Keratinocyte (primary cell): ENCODE measurements at regions not wholly inside any gene's neighbourhood (a gene's known extent, or its start where the extent isn't known, plus 50 kb on each side); places are given as distances from the start of the nearest gene placed in this dataset.

Source experiments
- DNase-seq: peaks from one replicate; pipeline ENCODE4 v3.0.0-alpha.2; 2011; ENCODE audit warnings: low read depth, missing footprints, low spot score
- FAIRE-seq: peaks from 2 replicates; lab custom pipeline; 2011; peaks lifted over from hg19 to GRCh38; lab: Jason Lieb, UNC
- H2AFZ ChIP-seq: 2 replicates; pipeline ENCODE4 v1.6.0; 2012; ENCODE audit warnings: low read length, control low read depth, inconsistent platforms; ENCODE audit not compliant: control insufficient read depth
- H3K27ac ChIP-seq: 2 replicates; pipeline ENCODE4 v1.5.1; 2011; ENCODE audit warnings: low read length; ENCODE audit not compliant: control insufficient read depth, insufficient read depth
- H3K27me3 ChIP-seq: 3 replicates; pipeline ENCODE4 v1.6.0; 2011; ENCODE audit warnings: low read length; ENCODE audit not compliant: control insufficient read depth, insufficient read depth; ENCODE audit errors: extremely low read depth
- H3K36me3 ChIP-seq, 2 experiments: 2 replicates in 1 of 2; 3 replicates in 1 of 2; pipeline ENCODE4 v1.5.1; 2011; ENCODE audit warnings: low read length in 2 of 2, mild to moderate bottlenecking in 1 of 2; ENCODE audit not compliant: control insufficient read depth in 2 of 2, insufficient read depth in 2 of 2; ENCODE audit errors: extremely low read depth in 1 of 2
- H3K4me1 ChIP-seq: 3 replicates; pipeline ENCODE4 v1.5.1; 2011; ENCODE audit warnings: low read length; ENCODE audit not compliant: control insufficient read depth, insufficient read depth; ENCODE audit errors: extremely low read depth
- H3K4me2 ChIP-seq: 3 replicates; pipeline ENCODE4 v1.6.0; 2011; ENCODE audit warnings: low read depth, low read length; ENCODE audit not compliant: control insufficient read depth, insufficient read depth; ENCODE audit errors: extremely low read depth
- H3K4me3 ChIP-seq, 3 experiments: fragments of 200-600 bp in 1 of 3; sonication (generic) in 1 of 3; 2 replicates in 2 of 3; 3 replicates in 1 of 3; pipeline ENCODE4 v1.5.1; 2011 to 2016; ENCODE audit warnings: low read length in 3 of 3, mild to moderate bottlenecking in 3 of 3, control low read depth in 2 of 3, inconsistent platforms in 1 of 3, low read depth in 1 of 3, mixed read lengths in 1 of 3, mixed run types in 1 of 3, moderate library complexity in 1 of 3; ENCODE audit not compliant: control insufficient read depth in 2 of 3, insufficient read depth in 2 of 3; ENCODE audit errors: extremely low read depth in 1 of 3
- H3K79me2 ChIP-seq: 2 replicates; pipeline ENCODE4 v1.6.0; 2012; ENCODE audit warnings: low read length; ENCODE audit not compliant: control insufficient read depth, insufficient read depth
- H3K9ac ChIP-seq: 3 replicates; pipeline ENCODE4 v1.6.0; 2011; ENCODE audit warnings: low read length; ENCODE audit not compliant: control insufficient read depth, insufficient read depth; ENCODE audit errors: extremely low read depth
- H3K9me1 ChIP-seq: 3 replicates; pipeline ENCODE4 v1.6.0; 2011; ENCODE audit warnings: low read length; ENCODE audit not compliant: control insufficient read depth, insufficient read depth; ENCODE audit errors: extremely low read depth
- H3K9me3 ChIP-seq: 2 replicates; pipeline ENCODE4 v1.5.1; 2012; ENCODE audit warnings: low read depth, low read length; ENCODE audit not compliant: control insufficient read depth
- H4K20me1 ChIP-seq: 3 replicates; pipeline ENCODE4 v1.6.0; 2011; ENCODE audit warnings: low read length; ENCODE audit not compliant: control insufficient read depth, insufficient read depth; ENCODE audit errors: extremely low read depth
- EZH2 ChIP-seq: IDR thresholded peaks from one replicate; pipeline ENCODE4 v1.6.1; 2012; ENCODE audit warnings: inconsistent platforms, mild to moderate bottlenecking, low read length, moderate library complexity
- dilution Hi-C: fragments of 300-500 bp; cut with MboI; formaldehyde crosslinking; loops from one replicate; pipeline ENCODE4 v1.7.0; 2020; ENCODE audit warnings: low sequenced_read_pairs; ENCODE audit not compliant: extremely low pct_ligation_motif_present
- TF ChIP-seq, protein P1 (sequence below), 3 experiments: IDR thresholded peaks in 1 of 3; conservative IDR thresholded peaks in 1 of 3; optimal IDR thresholded peaks in 1 of 3; 2 replicates in 2 of 3; 3 replicates in 1 of 3; pipeline versions ENCODE3 to v1.5.1; 2011; ENCODE audit warnings: low read length in 3 of 3, mild to moderate bottlenecking in 3 of 3, moderate library complexity in 2 of 3, control low read depth in 1 of 3, inconsistent platforms in 1 of 3; ENCODE audit not compliant: insufficient read depth in 2 of 3; ENCODE audit errors: extremely low read depth in 1 of 3

DNA sequence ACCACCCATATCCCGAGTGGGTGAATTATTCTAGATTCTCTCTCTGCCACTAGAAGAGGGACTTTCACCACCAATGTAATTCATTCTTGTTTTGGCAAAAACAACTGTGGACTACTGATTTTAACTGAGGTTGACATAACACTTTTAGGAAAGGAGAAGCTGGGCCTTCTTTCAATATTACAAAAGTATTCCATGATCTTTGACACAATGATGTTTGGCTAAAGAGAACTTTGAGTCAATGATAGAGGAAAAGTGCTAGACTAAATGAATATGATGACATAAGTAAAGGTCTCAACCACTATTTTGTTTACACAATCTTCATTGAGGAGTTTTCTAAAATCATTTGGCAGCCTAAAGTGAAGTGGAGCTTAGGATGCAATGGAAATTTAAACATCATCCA is 336.9 kb upstream of the PDE4D start:
- Histone ChIP-seq H3K4me3 (no peak overlapping the region), H3K4me1 (no peaks in the 10 kb centered on the region), H3K9me3 (no peaks in the 10 kb centered on the region), H3K9ac (no peak overlapping the region), H3K36me3 (no peaks in the 10 kb centered on the region), H2AFZ (no peak overlapping the region), H4K20me1 (no peaks in the 10 kb centered on the region), H3K79me2 (no peaks in the 10 kb centered on the region), H3K27ac (no peak overlapping the region), H3K9me1 (no peaks in the 10 kb centered on the region), H3K4me2 (no peak overlapping the region), H3K27me3 (peaks cover 4% of the 10 kb centered on the region)
- no peak for FAIRE-seq
- dilution Hi-C loops, result no loop called here
- no peak for TF ChIP-seq EZH2
- TF ChIP-seq, protein P1, sequence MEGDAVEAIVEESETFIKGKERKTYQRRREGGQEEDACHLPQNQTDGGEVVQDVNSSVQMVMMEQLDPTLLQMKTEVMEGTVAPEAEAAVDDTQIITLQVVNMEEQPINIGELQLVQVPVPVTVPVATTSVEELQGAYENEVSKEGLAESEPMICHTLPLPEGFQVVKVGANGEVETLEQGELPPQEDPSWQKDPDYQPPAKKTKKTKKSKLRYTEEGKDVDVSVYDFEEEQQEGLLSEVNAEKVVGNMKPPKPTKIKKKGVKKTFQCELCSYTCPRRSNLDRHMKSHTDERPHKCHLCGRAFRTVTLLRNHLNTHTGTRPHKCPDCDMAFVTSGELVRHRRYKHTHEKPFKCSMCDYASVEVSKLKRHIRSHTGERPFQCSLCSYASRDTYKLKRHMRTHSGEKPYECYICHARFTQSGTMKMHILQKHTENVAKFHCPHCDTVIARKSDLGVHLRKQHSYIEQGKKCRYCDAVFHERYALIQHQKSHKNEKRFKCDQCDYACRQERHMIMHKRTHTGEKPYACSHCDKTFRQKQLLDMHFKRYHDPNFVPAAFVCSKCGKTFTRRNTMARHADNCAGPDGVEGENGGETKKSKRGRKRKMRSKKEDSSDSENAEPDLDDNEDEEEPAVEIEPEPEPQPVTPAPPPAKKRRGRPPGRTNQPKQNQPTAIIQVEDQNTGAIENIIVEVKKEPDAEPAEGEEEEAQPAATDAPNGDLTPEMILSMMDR (optimal IDR thresholded peaks at IDR 0.05 in 1 of 3, IDR thresholded peaks at IDR 0.05 in 1 of 3, conservative IDR thresholded peaks at IDR 0.05 in 1 of 3; ENCODE audit: extremely low read depth in 1 of 3, insufficient read depth in 2 of 3, low read length in 3 of 3), result no peak
- DNase-seq, result no peak

- no peaks in the 10 kb centered on the region for H3K79me2 ChIP-seq
- H3K27ac ChIP-seq, result no peak overlapping the region
- H3K9me3 ChIP-seq, result no peaks in the 10 kb centered on the region
- no peak for DNase-seq
- H3K4me3 ChIP-seq, result no peak overlapping the region
- no peak overlapping the region for H3K4me2 ChIP-seq
- H3K9me1 ChIP-seq, result no peaks in the 10 kb centered on the region
- H3K9ac ChIP-seq, result no peak overlapping the region
- H3K4me1 ChIP-seq, result no peaks in the 10 kb centered on the region
- no peak overlapping the region for H2AFZ ChIP-seq
- H4K20me1 ChIP-seq, result no peaks in the 10 kb centered on the region
- peaks cover 7% of the 10 kb centered on the region for H3K27me3 ChIP-seq
- FAIRE-seq, result no peak
- H3K36me3 ChIP-seq, result no peaks in the 10 kb centered on the region
- TF ChIP-seq, protein P1 (optimal IDR thresholded peaks at IDR 0.05 in 1 of 3, IDR thresholded peaks at IDR 0.05 in 1 of 3, conservative IDR thresholded peaks at IDR 0.05 in 1 of 3; ENCODE audit: extremely low read depth in 1 of 3, insufficient read depth in 2 of 3, low read length in 3 of 3), result no peak
- no peak for TF ChIP-seq EZH2
- dilution Hi-C loops, result no loop called here
Observed at GRCh38 chr5:60229691-60230185, 336.2 kb upstream of the PDE4D start.
